Astrocyte of the cerebellum (primary cell): ENCODE measurements at regions not wholly inside any gene's neighbourhood (a gene's known extent, or its start where the extent isn't known, plus 50 kb on each side); places are given as distances from the start of the nearest gene placed in this dataset.

ENCODE experiments used
- DNase-seq: peaks from one replicate; pipeline ENCODE4 v3.0.0-alpha.2; 2011; ENCODE audit warnings: low read depth
- H3K4me3 ChIP-seq: 2 replicates; pipeline ENCODE4 v1.5.1; 2011; ENCODE audit warnings: mild to moderate bottlenecking, low read depth, low read length, moderate library complexity
- in situ Hi-C: cut with HindIII; loops from 2 replicates; pipeline ENCODE4 v1.10.0; 2017; ENCODE audit warnings: low sequenced_read_pairs
- TF ChIP-seq, protein P1 (sequence below): IDR thresholded peaks from 2 replicates; pipeline ENCODE4 v1.5.1; 2012; ENCODE audit warnings: low read length, low read depth, moderate library complexity, mild to moderate bottlenecking; ENCODE audit errors: missing control alignments

DNA sequence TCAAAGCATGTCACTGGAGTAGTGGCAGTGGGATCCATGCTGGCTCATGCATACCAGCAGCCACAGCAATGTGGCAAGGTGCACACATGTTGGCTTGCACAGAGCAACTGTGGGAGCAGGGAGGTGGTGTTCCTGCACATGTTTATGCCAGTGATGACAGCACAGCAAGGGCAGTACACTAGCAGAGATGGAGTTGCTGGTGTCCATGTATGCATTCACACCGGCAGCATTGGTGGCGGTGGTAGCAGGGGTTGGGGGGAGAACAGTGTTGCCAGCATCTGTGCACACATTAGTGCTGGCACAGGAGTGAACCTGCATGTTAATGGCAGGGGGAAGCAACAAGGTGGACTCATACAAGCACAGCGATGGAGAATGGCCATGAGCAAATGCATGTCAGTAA is 202.0 kb upstream of the KCNMB2 start:
- in situ Hi-C loops = loop anchor here (25.0 kb wide), 1 partner anchor 1147 kb away; the partner anchor contains the start of gene TBL1XR1
- TF ChIP-seq, protein P1, sequence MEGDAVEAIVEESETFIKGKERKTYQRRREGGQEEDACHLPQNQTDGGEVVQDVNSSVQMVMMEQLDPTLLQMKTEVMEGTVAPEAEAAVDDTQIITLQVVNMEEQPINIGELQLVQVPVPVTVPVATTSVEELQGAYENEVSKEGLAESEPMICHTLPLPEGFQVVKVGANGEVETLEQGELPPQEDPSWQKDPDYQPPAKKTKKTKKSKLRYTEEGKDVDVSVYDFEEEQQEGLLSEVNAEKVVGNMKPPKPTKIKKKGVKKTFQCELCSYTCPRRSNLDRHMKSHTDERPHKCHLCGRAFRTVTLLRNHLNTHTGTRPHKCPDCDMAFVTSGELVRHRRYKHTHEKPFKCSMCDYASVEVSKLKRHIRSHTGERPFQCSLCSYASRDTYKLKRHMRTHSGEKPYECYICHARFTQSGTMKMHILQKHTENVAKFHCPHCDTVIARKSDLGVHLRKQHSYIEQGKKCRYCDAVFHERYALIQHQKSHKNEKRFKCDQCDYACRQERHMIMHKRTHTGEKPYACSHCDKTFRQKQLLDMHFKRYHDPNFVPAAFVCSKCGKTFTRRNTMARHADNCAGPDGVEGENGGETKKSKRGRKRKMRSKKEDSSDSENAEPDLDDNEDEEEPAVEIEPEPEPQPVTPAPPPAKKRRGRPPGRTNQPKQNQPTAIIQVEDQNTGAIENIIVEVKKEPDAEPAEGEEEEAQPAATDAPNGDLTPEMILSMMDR = no peak
- DNase-seq = no peak
- H3K4me3 ChIP-seq = no peak overlapping the region

DNA sequence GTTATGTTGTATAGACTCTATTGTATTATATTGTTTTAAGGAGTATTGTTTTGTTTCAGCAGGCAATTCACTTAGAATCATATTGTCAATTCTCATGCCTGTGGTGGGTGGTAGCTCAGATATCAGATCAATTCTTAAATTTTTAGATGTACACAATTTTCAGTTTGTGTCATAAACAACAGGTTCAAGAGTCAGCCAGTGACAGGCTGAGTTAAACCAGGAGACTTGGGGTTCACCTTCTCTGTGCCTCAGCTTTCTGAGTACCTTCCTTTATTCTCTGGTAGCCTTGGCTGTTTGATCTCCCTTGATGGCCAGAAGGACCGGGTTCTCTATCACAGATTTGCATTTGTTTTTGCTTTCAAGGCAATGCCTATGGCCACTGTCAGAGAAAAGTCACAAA is 199.9 kb upstream of the KCNMB2 start:
- TF ChIP-seq, protein P1 = no peak
- no peak overlapping the region for H3K4me3 ChIP-seq
- in situ Hi-C loops = loop anchor here (25.0 kb wide), 1 partner anchor 1149 kb away; the partner anchor contains the start of gene TBL1XR1
- no peak for DNase-seq

DNA sequence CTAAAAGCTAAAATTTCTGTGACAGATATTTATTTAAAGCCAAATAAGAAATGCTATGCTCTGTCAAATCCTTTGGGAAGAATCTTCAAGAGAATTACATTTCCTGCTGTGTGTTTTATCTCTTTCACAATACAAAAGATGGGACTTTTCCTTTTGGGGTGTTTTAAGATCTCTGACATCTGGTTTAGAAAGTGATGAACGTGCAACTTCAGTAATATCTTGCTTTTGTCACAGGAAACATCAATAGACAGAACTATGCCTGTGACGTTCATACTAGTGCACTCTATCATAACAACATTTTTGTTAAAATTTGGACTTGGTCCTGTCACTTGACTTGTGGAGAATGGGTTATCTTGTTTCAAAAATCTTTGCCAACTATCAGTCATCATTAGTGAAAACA is 195.7 kb upstream of the KCNMB2 start:
- no peak overlapping the region for H3K4me3 ChIP-seq
- TF ChIP-seq, protein P1 = no peak
- in situ Hi-C loops = loop anchor here (5.0 to 25.0 kb wide), 2 partner anchors 37 to 1153 kb away; partner anchors contain the start of gene TBL1XR1
- no peak for DNase-seq

DNA sequence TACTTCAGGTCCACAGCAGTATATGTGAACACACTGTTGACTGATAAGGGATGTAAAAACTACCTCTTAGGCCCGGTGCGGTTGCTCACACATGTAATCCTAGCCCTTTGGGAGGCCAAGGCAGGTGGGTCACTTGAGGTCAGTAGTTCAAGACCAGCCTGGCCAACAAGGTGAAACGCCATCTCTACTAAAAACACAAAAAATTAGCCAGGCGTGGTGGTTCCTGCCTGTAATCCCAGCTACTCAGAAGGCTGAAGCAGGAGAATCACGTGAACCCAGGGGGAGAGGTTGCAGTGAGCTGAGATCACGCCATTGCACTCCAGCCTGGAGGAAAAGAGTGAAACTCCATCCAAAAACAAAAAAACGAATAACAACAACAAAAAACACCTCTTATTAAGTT is 194.6 kb upstream of the KCNMB2 start:
- no peak for DNase-seq
- in situ Hi-C loops = loop anchor here (5.0 to 25.0 kb wide), 2 partner anchors 36 to 1154 kb away; partner anchors contain the start of gene TBL1XR1
- H3K4me3 ChIP-seq = no peak overlapping the region
- TF ChIP-seq, protein P1 = no peak

DNA sequence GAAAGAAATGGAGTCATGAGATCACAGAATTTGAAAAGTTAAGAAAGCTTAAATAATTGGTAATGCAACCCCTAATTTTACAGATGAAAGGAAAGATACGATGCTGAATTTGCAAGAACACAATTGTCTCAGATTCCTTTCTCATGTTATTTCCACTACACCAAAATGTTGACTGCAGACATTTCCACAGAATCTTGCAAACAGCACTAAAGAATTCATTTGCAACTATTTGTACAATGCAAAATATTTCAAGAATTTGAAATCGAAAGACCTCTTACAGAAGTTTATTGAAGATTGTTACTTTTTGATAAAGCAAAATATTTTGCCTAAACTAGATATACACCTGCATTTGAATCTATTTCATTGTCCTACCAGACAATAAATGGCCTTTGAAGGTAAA is 194.1 kb upstream of the KCNMB2 start:
- TF ChIP-seq, protein P1 = no peak
- DNase-seq = no peak
- in situ Hi-C loops = loop anchor here (5.0 to 25.0 kb wide), 2 partner anchors 35 to 1155 kb away; partner anchors contain the start of gene TBL1XR1
- no peak overlapping the region for H3K4me3 ChIP-seq

DNA sequence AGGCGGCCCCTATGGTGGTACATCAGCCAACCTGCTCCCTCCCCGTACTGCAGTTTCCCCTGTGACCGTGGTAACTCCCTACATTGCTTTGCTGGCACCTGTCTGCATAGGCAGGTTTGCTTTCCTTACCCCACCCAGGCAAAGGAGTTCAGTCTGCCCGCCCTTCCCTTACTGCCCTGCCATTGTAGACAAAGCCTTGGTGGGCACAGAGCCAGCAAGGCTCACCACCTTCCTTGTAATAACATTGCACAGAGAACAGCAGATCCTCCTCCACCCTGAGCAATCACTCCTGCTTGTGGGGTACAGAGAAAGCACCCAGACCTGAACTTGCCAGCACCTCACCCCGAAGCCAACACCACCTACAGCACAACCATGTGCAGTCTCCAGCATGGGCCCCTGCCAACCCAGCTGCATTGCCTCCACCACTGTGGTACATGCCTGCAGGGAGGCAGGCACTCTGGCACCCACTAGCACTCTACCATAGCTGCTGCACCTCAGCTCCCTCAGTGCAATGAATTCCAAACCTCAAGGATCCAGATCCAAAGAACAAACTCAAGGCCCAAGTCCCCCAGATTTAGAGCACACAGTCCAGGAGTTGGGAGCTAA is 192.7 kb upstream of the KCNMB2 start:
- TF ChIP-seq, protein P1 = no peak
- no peak for DNase-seq

More for the DNA sequence above, 192.7 kb upstream of the KCNMB2 start:
- no peak overlapping the region for H3K4me3 ChIP-seq
- in situ Hi-C loops = loop anchor here (5.0 to 25.0 kb wide), 2 partner anchors 34 to 1156 kb away; partner anchors contain the start of gene TBL1XR1
